SH-SY5Y (cell line): ENCODE measurements at regions not wholly inside any gene's neighbourhood (a gene's known extent, or its start where the extent isn't known, plus 50 kb on each side); places are given as distances from the start of the nearest gene placed in this dataset.

Source experiments
- GATA2 ChIP-seq: IDR thresholded peaks from 2 replicates; pipeline ENCODE4 v1.6.1; 2011; ENCODE audit warnings: mild to moderate bottlenecking, low read depth, low read length
- GATA3 ChIP-seq: IDR thresholded peaks from 2 replicates; pipeline ENCODE4 v1.6.1; 2011; ENCODE audit warnings: low read depth, mild to moderate bottlenecking, low read length, moderate library complexity

DNA sequence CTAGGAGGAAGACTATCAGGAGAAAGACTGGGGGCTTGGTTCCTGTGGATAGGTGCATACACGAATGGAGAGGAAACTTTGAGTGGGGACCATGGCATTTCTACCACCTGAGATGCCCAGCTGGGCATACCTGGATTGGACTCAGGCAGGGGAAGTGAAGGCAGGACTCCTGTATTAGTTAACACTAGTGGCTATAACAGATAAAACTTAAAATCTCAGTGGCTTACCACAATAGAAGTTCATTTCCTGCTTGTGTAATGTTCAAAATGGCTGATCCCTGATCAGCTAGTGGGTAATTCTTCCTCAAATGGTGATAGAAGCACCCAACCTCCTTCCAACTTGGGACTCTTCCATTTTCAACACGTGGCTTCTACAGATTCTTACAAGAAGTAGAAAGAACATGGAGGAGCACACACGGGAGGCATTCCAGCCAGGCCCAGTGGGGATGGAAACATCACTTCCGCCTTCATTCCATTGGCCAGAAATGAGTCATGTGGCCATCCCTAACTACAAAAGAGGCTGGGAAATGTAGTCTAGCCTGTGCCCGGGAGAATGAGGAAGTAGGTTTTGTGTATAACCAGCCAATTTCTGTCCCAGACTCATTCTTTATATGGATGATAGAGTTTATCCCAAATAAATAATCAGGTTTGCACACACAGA is 112.1 kb downstream of the UTP18 start:
- TF ChIP-seq GATA2 (no peak), GATA3 (no peak)
